ENCODE measurements at regions not wholly inside any gene's neighbourhood (a gene's known extent, or its start where the extent isn't known, plus 50 kb on each side); places are given as distances from the start of the nearest gene placed in this dataset.

DNA sequence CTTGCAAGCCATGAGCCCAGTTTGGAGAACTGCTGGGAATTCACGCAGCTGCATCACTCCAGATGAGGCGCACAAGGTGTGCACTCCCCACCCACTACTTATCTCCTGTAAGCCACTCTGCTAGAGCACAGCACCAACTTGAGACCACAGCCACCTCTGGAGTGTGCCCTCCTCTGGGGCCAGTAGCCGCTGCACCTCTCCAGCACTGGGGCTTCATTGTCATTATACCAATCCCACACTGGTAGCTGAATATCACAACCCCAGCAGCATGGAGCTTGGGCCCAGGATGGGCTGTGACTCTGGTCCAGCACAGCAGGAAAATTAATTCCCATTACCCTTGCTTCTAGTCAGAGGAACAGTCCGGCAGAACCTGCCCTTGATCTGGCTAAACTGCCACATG is 125.6 kb downstream of the LSM5 start:
- no peak overlapping the region for H3K9ac ChIP-seq
- no peaks in the 10 kb centered on the region for H3F3A ChIP-seq (replicated peaks; ENCODE audit: insufficient read depth)
- no peak overlapping the region for H2AFZ ChIP-seq (ENCODE audit: low read depth)
- no peak for DNase-seq
- H3K4me2 ChIP-seq, result no peak overlapping the region
- 0% methylated on average over 4 of the region's 4 CpGs for WGBS (ENCODE audit: low lambda C conversion rate)
- H3K27me3 ChIP-seq (ENCODE audit: insufficient read depth), result peaks cover 28% of the 10 kb centered on the region
- H3K9me2 ChIP-seq, result no peaks in the 10 kb centered on the region
- H3K36me3 ChIP-seq (replicated peaks in 1 of 2; ENCODE audit: control insufficient read depth in 1 of 2, insufficient read depth in 2 of 2, low read length in 1 of 2), result no peaks in the 10 kb centered on the region
- no peaks in the 10 kb centered on the region for H3K9me3 ChIP-seq
- POLR2A ChIA-PET, result no interaction called here
- CTCF ChIA-PET, result interaction anchor here (1.0 to 2.7 kb wide), 2 partner anchors 12 to 17 kb away, joined by 3 to 10 read pairs; no protein-coding TSS in a partner anchor
- no peak for TF ChIP-seq RXRA (IDR thresholded peaks at IDR 0.05; ENCODE audit: borderline replicate concordance, low read depth)
- no peak for TF ChIP-seq SMC3 (IDR thresholded peaks at IDR 0.05; ENCODE audit: low read depth, low read length)
- no peak for TF ChIP-seq MXI1 (IDR thresholded peaks at IDR 0.05; ENCODE audit: low read depth, low read length)
- TF ChIP-seq EP300 (IDR thresholded peaks at IDR 0.05; ENCODE audit: borderline replicate concordance in 1 of 2, low read depth in 1 of 2, low read length in 1 of 2), result no peak
- TF ChIP-seq RCOR1 (IDR thresholded peaks at IDR 0.05; ENCODE audit: low read length), result no peak
- no peak for TF ChIP-seq TEAD4 (IDR thresholded peaks at IDR 0.05; ENCODE audit: borderline replicate concordance, insufficient read depth)
- H4K20me1 ChIP-seq (ENCODE audit: insufficient read depth), result no peaks in the 10 kb centered on the region
- H3K27ac ChIP-seq (ENCODE audit: low read depth in 2 of 2, low read length in 1 of 2), result no peak overlapping the region
- no peak overlapping the region for H3K4me3 ChIP-seq (ENCODE audit: low read depth in 2 of 2, low read length in 1 of 2)
- H3K4me1 ChIP-seq (ENCODE audit: control insufficient read depth in 1 of 2, insufficient read depth in 2 of 2, low read depth in 1 of 2, low read length in 1 of 2), result no peaks in the 10 kb centered on the region
- no peaks in the 10 kb centered on the region for H3K79me2 ChIP-seq (ENCODE audit: insufficient read depth)

DNA sequence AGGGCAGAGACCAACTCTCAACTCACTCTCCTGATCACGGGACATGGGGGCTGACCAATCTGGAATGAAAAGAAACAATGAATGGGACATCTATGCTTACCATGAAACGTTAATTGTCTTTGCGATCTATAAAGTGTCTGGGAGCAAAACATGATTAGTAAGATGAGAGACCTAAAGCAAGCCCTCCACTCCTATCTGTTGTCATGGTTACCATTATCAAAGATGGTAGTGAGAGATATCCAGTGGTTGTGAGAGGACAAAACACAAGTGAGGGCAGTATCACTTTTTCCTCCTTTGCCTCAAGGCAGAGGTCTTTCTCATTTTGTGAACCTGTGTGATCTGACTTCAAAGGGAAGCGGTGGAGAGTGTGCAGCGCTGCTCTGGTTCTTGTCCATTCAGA is 130.1 kb downstream of the LSM5 start:
- no peaks in the 10 kb centered on the region for H3K79me2 ChIP-seq (ENCODE audit: insufficient read depth)
- TF ChIP-seq MEF2A (IDR thresholded peaks at IDR 0.05; ENCODE audit: borderline replicate concordance, low read depth) (no peak), TEAD4 (IDR thresholded peaks at IDR 0.05; ENCODE audit: borderline replicate concordance, insufficient read depth) (no peak), EP300 (IDR thresholded peaks at IDR 0.05; ENCODE audit: borderline replicate concordance in 1 of 2, low read depth in 1 of 2, low read length in 1 of 2) (no peak), CHD2 (IDR thresholded peaks at IDR 0.05; ENCODE audit: low read length, partially characterized antibody) (no peak)
- TF ChIP-seq, protein P1, sequence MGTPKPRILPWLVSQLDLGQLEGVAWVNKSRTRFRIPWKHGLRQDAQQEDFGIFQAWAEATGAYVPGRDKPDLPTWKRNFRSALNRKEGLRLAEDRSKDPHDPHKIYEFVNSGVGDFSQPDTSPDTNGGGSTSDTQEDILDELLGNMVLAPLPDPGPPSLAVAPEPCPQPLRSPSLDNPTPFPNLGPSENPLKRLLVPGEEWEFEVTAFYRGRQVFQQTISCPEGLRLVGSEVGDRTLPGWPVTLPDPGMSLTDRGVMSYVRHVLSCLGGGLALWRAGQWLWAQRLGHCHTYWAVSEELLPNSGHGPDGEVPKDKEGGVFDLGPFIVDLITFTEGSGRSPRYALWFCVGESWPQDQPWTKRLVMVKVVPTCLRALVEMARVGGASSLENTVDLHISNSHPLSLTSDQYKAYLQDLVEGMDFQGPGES (IDR thresholded peaks at IDR 0.05; ENCODE audit: low read depth, low read length), result no peak
- TF ChIP-seq, protein P2, sequence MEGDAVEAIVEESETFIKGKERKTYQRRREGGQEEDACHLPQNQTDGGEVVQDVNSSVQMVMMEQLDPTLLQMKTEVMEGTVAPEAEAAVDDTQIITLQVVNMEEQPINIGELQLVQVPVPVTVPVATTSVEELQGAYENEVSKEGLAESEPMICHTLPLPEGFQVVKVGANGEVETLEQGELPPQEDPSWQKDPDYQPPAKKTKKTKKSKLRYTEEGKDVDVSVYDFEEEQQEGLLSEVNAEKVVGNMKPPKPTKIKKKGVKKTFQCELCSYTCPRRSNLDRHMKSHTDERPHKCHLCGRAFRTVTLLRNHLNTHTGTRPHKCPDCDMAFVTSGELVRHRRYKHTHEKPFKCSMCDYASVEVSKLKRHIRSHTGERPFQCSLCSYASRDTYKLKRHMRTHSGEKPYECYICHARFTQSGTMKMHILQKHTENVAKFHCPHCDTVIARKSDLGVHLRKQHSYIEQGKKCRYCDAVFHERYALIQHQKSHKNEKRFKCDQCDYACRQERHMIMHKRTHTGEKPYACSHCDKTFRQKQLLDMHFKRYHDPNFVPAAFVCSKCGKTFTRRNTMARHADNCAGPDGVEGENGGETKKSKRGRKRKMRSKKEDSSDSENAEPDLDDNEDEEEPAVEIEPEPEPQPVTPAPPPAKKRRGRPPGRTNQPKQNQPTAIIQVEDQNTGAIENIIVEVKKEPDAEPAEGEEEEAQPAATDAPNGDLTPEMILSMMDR (IDR thresholded peaks at IDR 0.05), result no peak
- no peaks in the 10 kb centered on the region for H3K9me3 ChIP-seq
- H3K4me3 ChIP-seq (ENCODE audit: low read depth in 2 of 2, low read length in 1 of 2), result no peak overlapping the region
- CTCF ChIA-PET, result interaction anchor here (0.9 to 1.3 kb wide), 2 partner anchors 12 to 616 kb away, joined by 3 to 10 read pairs; no protein-coding TSS in a partner anchor
- no peak overlapping the region for H3K27ac ChIP-seq (ENCODE audit: low read depth in 2 of 2, low read length in 1 of 2)
- no peaks in the 10 kb centered on the region for H3F3A ChIP-seq (replicated peaks; ENCODE audit: insufficient read depth)
- POLR2A ChIA-PET, result no interaction called here
- H3K9me2 ChIP-seq, result no peaks in the 10 kb centered on the region
- no peak for DNase-seq
- H3K9ac ChIP-seq, result no peak overlapping the region
- no peak overlapping the region for H2AFZ ChIP-seq (ENCODE audit: low read depth)
- H3K4me1 ChIP-seq (ENCODE audit: control insufficient read depth in 1 of 2, insufficient read depth in 2 of 2, low read depth in 1 of 2, low read length in 1 of 2), result no peaks in the 10 kb centered on the region
- H3K27me3 ChIP-seq (ENCODE audit: insufficient read depth), result peaks cover 64% of the 10 kb centered on the region
- no peak overlapping the region for H3K4me2 ChIP-seq
- H4K20me1 ChIP-seq (ENCODE audit: insufficient read depth), result no peaks in the 10 kb centered on the region
- WGBS (ENCODE audit: low lambda C conversion rate), result under 1% methylated on average over 5 of the region's 5 CpGs
- H3K36me3 ChIP-seq (replicated peaks in 1 of 2; ENCODE audit: control insufficient read depth in 1 of 2, insufficient read depth in 2 of 2, low read length in 1 of 2), result no peaks in the 10 kb centered on the region

All from SK-N-SH (cell line).